Stimulated activated CD4-positive, alpha-beta T cell treated with anti-CD3 and anti-CD28 coated beads, Interleukin-1b, Interleukin-23, amount 100 ng/mL, for 24 hours (primary cell): ENCODE measurements at regions not wholly inside any gene's neighbourhood (a gene's known extent, or its start where the extent isn't known, plus 50 kb on each side); places are given as distances from the start of the nearest gene placed in this dataset.

Source experiments
- DNase-seq, 4 experiments: peaks; one replicate each; pipeline ENCODE4 v3.0.0-alpha.2; 2020; ENCODE audit warnings: low read depth in 4 of 4, low spot score in 1 of 4

GRCh38 chrY:7979770-7980169, 1068.2 kb upstream of the AMELY start:
- no peak for DNase-seq

GRCh38 chrY:7977301-7977700, 1065.7 kb upstream of the AMELY start:
- DNase-seq: no peak

- no peak for DNase-seq
Observed at GRCh38 chrY:7968293-7968692, 1056.7 kb upstream of the AMELY start.

GRCh38 chrY:7966916-7967315, 1055.4 kb upstream of the AMELY start:
- no peak for DNase-seq

- DNase-seq: no peak
Observed at GRCh38 chrY:7963393-7963792, 1051.8 kb upstream of the AMELY start.

- DNase-seq: no peak
Observed at GRCh38 chrY:7962350-7962749, 1050.8 kb upstream of the AMELY start.

GRCh38 chrY:7961811-7962210, 1050.3 kb upstream of the AMELY start:
- DNase-seq: no peak

- no peak for DNase-seq
Observed at GRCh38 chrY:7957773-7958172, 1046.2 kb upstream of the AMELY start.

- DNase-seq: no peak
Observed at GRCh38 chrY:7951187-7951852, 1039.8 kb upstream of the AMELY start.

- DNase-seq: no peak
Observed at GRCh38 chrY:7944135-7944534, 1032.6 kb upstream of the AMELY start.

GRCh38 chrY:7942711-7943110, 1031.2 kb upstream of the AMELY start:
- no peak for DNase-seq

GRCh38 chrY:7941856-7942255, 1030.3 kb upstream of the AMELY start:
- DNase-seq: no peak

GRCh38 chrY:7938982-7939718, 1027.6 kb upstream of the AMELY start:
- no peak for DNase-seq

- DNase-seq: no peak
Observed at GRCh38 chrY:7936831-7937230, 1025.3 kb upstream of the AMELY start.

- no peak for DNase-seq
Observed at GRCh38 chrY:7936046-7936445, 1024.5 kb upstream of the AMELY start.

- no peak for DNase-seq
Observed at GRCh38 chrY:7935606-7936005, 1024.1 kb upstream of the AMELY start.

- no peak for DNase-seq
Observed at GRCh38 chrY:7932424-7932823, 1020.9 kb upstream of the AMELY start.

- DNase-seq: no peak
Observed at GRCh38 chrY:7929866-7930265, 1018.3 kb upstream of the AMELY start.

- no peak for DNase-seq
Observed at GRCh38 chrY:7924059-7924458, 1012.5 kb upstream of the AMELY start.

GRCh38 chrY:7923476-7924017, 1012.0 kb upstream of the AMELY start:
- DNase-seq: no peak

GRCh38 chrY:7920382-7920781, 1008.8 kb upstream of the AMELY start:
- no peak for DNase-seq

GRCh38 chrY:7888506-7888905, 977.0 kb upstream of the AMELY start:
- DNase-seq: no peak

- DNase-seq: no peak
Observed at GRCh38 chrY:7881696-7882095, 970.1 kb upstream of the AMELY start.
